Stomach (tissue), 8 donors: ENCODE measurements at regions not wholly inside any gene's neighbourhood (a gene's known extent, or its start where the extent isn't known, plus 50 kb on each side); places are given as distances from the start of the nearest gene placed in this dataset.

ENCODE experiments used
- DNase-seq, 2 donors: peaks; one replicate each; pipeline versions ENCODE4 v3.0.0 to v3.0.0-alpha.2; 2013 to 2019
- H3K27ac ChIP-seq, 5 donors: fragments of 200-600 bp in 4 of 5; sonication (generic) in 4 of 5; one replicate each; pipeline ENCODE4 v1.5.1; 2013 to 2019; ENCODE audit warnings: mild to moderate bottlenecking in 1 of 5, moderate library complexity in 1 of 5
- H3K27me3 ChIP-seq, 3 donors: fragments of 200-600 bp; sonication (generic); one replicate each; pipeline ENCODE4 v1.5.1; 2017 to 2019; ENCODE audit warnings: mixed run types in 1 of 3
- H3K36me3 ChIP-seq, 4 donors: fragments of 200-600 bp; sonication (generic); 1 replicate in 3 of 4; 2 replicates in 1 of 4; pipeline ENCODE4 v1.5.1; 2016 to 2019
- H3K4me1 ChIP-seq, 4 donors: fragments of 200-600 bp; sonication (generic); one replicate each; pipeline ENCODE4 v1.5.1; 2016 to 2019
- H3K4me3 ChIP-seq, 4 donors: fragments of 200-600 bp; sonication (generic) in 3 of 4; one replicate each; pipeline ENCODE4 v1.5.1; 2016 to 2019; ENCODE audit warnings: mild to moderate bottlenecking in 1 of 4
- H3K9me3 ChIP-seq, 4 donors: fragments of 200-600 bp; sonication (generic); one replicate each; pipeline ENCODE4 v1.5.1; 2016 to 2019
- EP300 ChIP-seq: sonication (generic); formaldehyde crosslinking; IDR thresholded peaks from one replicate; pipeline ENCODE4 v1.6.1; 2017; ENCODE audit warnings: antibody characterized with exemption
- POLR2A ChIP-seq, 4 donors: fragments of 450-650 bp; IDR thresholded peaks; one replicate each; pipeline ENCODE4 v1.6.1; 2016; ENCODE audit warnings: antibody characterized with exemption in 4 of 4, control low read depth in 2 of 4, mild to moderate bottlenecking in 1 of 4, moderate library complexity in 1 of 4
- POLR2AphosphoS5 ChIP-seq, 3 donors: sonication (generic); formaldehyde crosslinking; IDR thresholded peaks; one replicate each; pipeline ENCODE4 v1.6.1; 2016; ENCODE audit warnings: antibody characterized with exemption in 3 of 3
- WGBS, 5 donors: extraction: QIAGEN DNeasy Blood & Tissue Kit in 3 of 5; methylation state at CpG; one replicate each; pipeline versions ENCODE4 v1.1.5 to v1.1.7; 2013 to 2018; 5-methylcytosine and 5-hydroxymethylcytosine counted together
- intact Hi-C: fragments of 100-400 bp; cut with DNase I; formaldehyde crosslinking; loops from one replicate; pipeline ENCODE4 v1.15.1; 2023; ENCODE audit warnings: low total_unique reads
- TF ChIP-seq, protein P1 (sequence below), 7 experiments: fragments of 450-650 bp in 4 of 7; fragments of 200-600 bp in 3 of 7; sonication (generic) in 3 of 7; IDR thresholded peaks; one replicate each; pipeline ENCODE4 v1.5.1; 2016 to 2019; ENCODE audit warnings: antibody characterized with exemption in 7 of 7, control low read depth in 2 of 7, mild to moderate bottlenecking in 1 of 7
- donor health status: healthy with polysubstance abuse.
- donor health status: Bipolar disorder and iron deficiency.
- donor health status: healthy.

DNA sequence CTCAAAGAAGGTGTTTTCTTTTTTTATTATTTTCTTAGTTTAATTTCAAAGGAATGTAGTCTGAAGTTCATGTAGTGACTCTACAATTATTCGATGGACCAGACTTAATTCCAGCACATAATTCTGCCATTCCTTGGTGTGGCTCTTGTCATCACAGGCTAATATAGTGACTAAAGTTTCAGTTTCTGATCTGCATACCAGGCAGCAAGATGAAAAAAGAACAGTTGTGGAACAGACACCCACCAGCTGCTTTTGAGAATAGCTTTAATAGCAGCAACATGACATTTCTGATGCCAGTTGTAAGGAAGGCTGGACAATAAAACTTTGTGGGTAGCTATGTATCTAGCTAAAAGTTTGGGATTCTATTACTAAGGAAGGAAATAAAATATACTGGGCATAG, 676.3 kb upstream of the GRAMD2B start:
- no peak overlapping the region for H3K4me3 ChIP-seq
- no peak for TF ChIP-seq EP300
- TF ChIP-seq, protein P1, sequence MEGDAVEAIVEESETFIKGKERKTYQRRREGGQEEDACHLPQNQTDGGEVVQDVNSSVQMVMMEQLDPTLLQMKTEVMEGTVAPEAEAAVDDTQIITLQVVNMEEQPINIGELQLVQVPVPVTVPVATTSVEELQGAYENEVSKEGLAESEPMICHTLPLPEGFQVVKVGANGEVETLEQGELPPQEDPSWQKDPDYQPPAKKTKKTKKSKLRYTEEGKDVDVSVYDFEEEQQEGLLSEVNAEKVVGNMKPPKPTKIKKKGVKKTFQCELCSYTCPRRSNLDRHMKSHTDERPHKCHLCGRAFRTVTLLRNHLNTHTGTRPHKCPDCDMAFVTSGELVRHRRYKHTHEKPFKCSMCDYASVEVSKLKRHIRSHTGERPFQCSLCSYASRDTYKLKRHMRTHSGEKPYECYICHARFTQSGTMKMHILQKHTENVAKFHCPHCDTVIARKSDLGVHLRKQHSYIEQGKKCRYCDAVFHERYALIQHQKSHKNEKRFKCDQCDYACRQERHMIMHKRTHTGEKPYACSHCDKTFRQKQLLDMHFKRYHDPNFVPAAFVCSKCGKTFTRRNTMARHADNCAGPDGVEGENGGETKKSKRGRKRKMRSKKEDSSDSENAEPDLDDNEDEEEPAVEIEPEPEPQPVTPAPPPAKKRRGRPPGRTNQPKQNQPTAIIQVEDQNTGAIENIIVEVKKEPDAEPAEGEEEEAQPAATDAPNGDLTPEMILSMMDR (IDR thresholded peaks at IDR 0.05), result no peak
- no peak for TF ChIP-seq POLR2A (IDR thresholded peaks at IDR 0.05)
- no peak for TF ChIP-seq POLR2AphosphoS5 (IDR thresholded peaks at IDR 0.05)
- intact Hi-C loops, result no loop called here
- no peak for DNase-seq
- 80 to 91% (median 89%) methylated on average over 1 of the region's 1 CpG for WGBS, 5 donors
- H3K4me1 ChIP-seq, result no peaks in the 10 kb centered on the region
- H3K27me3 ChIP-seq, result no peaks in the 10 kb centered on the region
- no peaks in the 10 kb centered on the region for H3K36me3 ChIP-seq
- peaks cover 0 to 7% (median 1%) of the 10 kb centered on the region in 4 donors for H3K9me3 ChIP-seq
- H3K27ac ChIP-seq, result no peak overlapping the region

DNA sequence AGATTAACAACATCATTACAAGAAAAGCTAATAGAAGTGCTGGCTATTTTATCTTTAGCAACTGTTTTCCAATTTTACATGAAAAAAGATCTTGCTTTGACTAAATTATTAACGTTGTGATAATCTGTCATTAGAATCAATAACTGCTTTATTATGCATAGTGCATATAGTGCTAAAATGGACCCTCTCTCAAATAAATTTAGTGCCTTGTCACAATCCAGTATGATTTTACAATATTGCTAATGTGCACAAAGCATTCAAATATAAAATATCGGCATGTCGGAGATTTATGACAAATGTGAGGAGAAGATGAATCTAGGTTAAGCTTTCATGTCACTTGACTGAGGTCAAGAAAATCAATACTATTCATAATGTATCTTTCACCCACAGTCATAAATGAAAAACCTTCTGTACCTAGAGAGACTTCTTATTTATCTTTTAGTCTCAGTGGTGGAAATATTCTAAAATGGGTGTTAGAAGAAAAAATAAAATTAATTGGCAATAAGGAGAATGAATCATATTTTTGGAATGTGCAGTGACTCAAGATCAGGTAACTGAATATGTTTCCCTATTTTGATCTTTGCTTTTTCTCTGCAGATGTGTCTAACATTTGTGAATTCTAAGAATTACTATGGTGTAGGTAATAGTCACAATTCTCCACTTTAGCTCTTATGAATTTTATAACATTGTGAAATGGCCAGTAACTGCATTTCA, 672.9 kb upstream of the GRAMD2B start:
- H3K4me3 ChIP-seq, result no peak overlapping the region
- H3K4me1 ChIP-seq, result no peaks in the 10 kb centered on the region
- H3K36me3 ChIP-seq, result no peaks in the 10 kb centered on the region
- intact Hi-C loops, result no loop called here
- DNase-seq, result no peak
- no peaks in the 10 kb centered on the region for H3K9me3 ChIP-seq
- TF ChIP-seq POLR2A (IDR thresholded peaks at IDR 0.05), result no peak
- TF ChIP-seq, protein P1 (IDR thresholded peaks at IDR 0.05), result no peak
- no peak for TF ChIP-seq POLR2AphosphoS5 (IDR thresholded peaks at IDR 0.05)
- TF ChIP-seq EP300, result no peak
- H3K27ac ChIP-seq, result no peak overlapping the region
- no peaks in the 10 kb centered on the region for H3K27me3 ChIP-seq
- 87 to 93% (median 90%) methylated on average over 3 of the region's 3 CpGs for WGBS, 5 donors

GRCh38 chr5:125750861-125751186, 672.4 kb upstream of the GRAMD2B start:
- no peak for DNase-seq
- H3K36me3 ChIP-seq, result no peaks in the 10 kb centered on the region

GRCh38 chr5:125756456-125756855, 666.8 kb upstream of the GRAMD2B start:
- no peak overlapping the region for H3K4me3 ChIP-seq
- DNase-seq, result no peak
- H3K36me3 ChIP-seq, result no peaks in the 10 kb centered on the region
- H3K27ac ChIP-seq, result no peak overlapping the region
- no peaks in the 10 kb centered on the region for H3K27me3 ChIP-seq
- TF ChIP-seq POLR2A (IDR thresholded peaks at IDR 0.05) (no peak), POLR2AphosphoS5 (IDR thresholded peaks at IDR 0.05) (no peak), EP300 (no peak)
- TF ChIP-seq, protein P1 (IDR thresholded peaks at IDR 0.05), result no peak
- 47 to 96% (median 92%) methylated on average over 2 of the region's 2 CpGs for WGBS, 5 donors
- intact Hi-C loops, result no loop called here
- no peaks in the 10 kb centered on the region for H3K4me1 ChIP-seq
- H3K9me3 ChIP-seq, result peaks cover 0 to 4% (median 3%) of the 10 kb centered on the region in 4 donors

More at GRCh38 chr5:125750861-125751186, 672.4 kb upstream of the GRAMD2B start:
- Histone ChIP-seq H3K4me3 (no peak overlapping the region), H3K9me3 (no peaks in the 10 kb centered on the region), H3K27me3 (no peaks in the 10 kb centered on the region), H3K27ac (no peak overlapping the region), H3K4me1 (no peaks in the 10 kb centered on the region)
- no peak for TF ChIP-seq POLR2A (IDR thresholded peaks at IDR 0.05)
- no peak for TF ChIP-seq EP300
- TF ChIP-seq POLR2AphosphoS5 (IDR thresholded peaks at IDR 0.05), result no peak
- TF ChIP-seq, protein P1 (IDR thresholded peaks at IDR 0.05), result no peak
- intact Hi-C loops, result no loop called here
